ENCODE measurements at regions not wholly inside any gene's neighbourhood (a gene's known extent, or its start where the extent isn't known, plus 50 kb on each side); places are given as distances from the start of the nearest gene placed in this dataset.

DNA sequence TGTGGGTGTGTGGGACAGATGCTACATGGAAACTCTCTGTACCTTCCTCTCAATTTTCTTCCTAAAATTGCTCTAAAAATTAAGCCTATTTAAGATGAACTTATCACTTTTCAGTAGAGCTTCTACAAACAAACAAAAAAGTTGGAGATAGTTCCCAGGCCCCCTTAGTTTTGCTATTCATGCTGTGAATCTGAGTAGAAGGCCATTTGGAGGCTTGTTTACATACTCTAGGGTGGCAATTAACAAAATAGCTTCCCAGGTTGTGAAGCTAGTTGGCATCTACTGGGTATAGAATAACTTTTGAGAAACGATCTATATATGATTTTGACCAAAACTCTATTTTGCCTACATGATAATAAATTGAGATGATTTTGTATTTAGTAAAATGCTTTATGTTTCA lies 541.4 kb upstream of the B3GALT2 start:
- DNase-seq (ENCODE audit: low spot score): no peak
- H3K36me3 ChIP-seq: no peaks in the 10 kb centered on the region
- ATAC-seq (ENCODE audit: insufficient number of reproducible peaks, low FRiP score, low read depth): no peak

DNA sequence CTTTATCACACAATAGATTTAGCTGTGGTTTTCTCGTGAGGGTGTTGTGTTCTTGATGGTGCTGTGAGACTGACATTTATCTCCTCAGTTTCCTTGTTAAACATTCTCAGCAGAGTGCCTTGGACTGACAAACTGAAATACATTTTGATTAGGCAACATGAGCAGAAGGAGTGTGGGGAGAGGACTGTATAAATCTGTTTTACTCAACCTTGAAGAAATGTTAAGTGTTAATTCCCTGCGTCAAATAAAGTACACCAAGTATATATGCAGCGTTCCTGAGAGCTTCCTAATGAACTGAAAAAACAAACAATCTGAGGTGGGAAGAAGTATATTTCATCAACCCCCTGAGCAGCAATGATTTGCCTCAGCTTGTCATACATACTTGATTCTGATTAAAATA lies 540.3 kb upstream of the B3GALT2 start:
- TF ChIP-seq, protein P1, sequence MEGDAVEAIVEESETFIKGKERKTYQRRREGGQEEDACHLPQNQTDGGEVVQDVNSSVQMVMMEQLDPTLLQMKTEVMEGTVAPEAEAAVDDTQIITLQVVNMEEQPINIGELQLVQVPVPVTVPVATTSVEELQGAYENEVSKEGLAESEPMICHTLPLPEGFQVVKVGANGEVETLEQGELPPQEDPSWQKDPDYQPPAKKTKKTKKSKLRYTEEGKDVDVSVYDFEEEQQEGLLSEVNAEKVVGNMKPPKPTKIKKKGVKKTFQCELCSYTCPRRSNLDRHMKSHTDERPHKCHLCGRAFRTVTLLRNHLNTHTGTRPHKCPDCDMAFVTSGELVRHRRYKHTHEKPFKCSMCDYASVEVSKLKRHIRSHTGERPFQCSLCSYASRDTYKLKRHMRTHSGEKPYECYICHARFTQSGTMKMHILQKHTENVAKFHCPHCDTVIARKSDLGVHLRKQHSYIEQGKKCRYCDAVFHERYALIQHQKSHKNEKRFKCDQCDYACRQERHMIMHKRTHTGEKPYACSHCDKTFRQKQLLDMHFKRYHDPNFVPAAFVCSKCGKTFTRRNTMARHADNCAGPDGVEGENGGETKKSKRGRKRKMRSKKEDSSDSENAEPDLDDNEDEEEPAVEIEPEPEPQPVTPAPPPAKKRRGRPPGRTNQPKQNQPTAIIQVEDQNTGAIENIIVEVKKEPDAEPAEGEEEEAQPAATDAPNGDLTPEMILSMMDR (IDR thresholded peaks at IDR 0.05): no peak
- ATAC-seq (ENCODE audit: insufficient number of reproducible peaks, low FRiP score, low read depth): no peak

More for the DNA sequence above, 541.4 kb upstream of the B3GALT2 start:
- Histone ChIP-seq H3K27ac (no peak overlapping the region), H3K4me3 (no peak overlapping the region), H3K27me3 (replicated peaks; ENCODE audit: insufficient read depth) (no peaks in the 10 kb centered on the region), H3K9me3 (no peaks in the 10 kb centered on the region), H3K4me1 (ENCODE audit: control insufficient read depth in 1 of 2, low read depth in 2 of 2) (no peaks in the 10 kb centered on the region)
- TF ChIP-seq, protein P1 (IDR thresholded peaks at IDR 0.05): no peak

DNA sequence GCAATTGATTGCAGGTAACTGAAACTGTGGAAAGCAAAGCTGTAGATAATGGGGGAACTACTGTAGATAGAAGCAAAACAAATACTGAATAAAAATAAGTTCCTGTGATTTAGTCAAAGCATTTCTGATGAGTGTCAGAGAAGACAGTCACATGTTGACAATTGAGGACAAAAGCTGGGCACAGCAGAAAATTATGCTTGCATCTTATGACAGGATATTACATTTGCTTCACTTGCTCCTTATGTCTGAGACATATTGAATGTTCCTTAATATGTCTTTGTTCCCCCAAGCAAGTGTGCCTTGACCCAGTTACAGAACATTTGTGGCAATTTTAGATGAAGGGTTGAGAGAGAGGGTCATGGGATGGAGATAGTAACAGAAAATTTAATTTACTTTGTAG lies 526.0 kb upstream of the B3GALT2 start:
- H3K4me3 ChIP-seq: no peak overlapping the region
- no peaks in the 10 kb centered on the region for H3K9me3 ChIP-seq
- TF ChIP-seq, protein P1 (IDR thresholded peaks at IDR 0.05): no peak

More for the DNA sequence above, 540.3 kb upstream of the B3GALT2 start:
- no peak for DNase-seq (ENCODE audit: low spot score)
- H3K36me3 ChIP-seq: no peaks in the 10 kb centered on the region
- H3K9me3 ChIP-seq: no peaks in the 10 kb centered on the region
- H3K4me1 ChIP-seq (ENCODE audit: control insufficient read depth in 1 of 2, low read depth in 2 of 2): no peaks in the 10 kb centered on the region
- no peak overlapping the region for H3K27ac ChIP-seq
- H3K27me3 ChIP-seq (replicated peaks; ENCODE audit: insufficient read depth): no peaks in the 10 kb centered on the region
- no peak overlapping the region for H3K4me3 ChIP-seq

DNA sequence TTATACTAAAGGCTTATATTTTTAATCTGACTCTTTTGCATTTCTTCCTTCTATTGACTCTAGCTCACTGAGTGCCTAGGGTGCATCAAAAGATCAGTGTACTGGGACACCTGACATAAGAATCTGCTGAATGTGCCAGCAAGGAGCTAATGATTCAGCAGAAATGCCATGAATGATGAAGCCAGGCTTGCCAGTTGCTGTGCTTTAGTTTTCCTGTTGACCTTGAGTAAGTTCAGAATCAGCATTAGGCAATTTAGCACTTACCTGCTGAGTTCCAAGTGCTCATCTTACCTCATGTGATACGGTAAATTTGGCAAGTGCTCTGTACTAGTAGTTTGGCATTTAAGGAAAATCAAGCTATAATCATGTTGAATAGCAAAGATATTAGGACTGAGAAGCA lies 523.2 kb upstream of the B3GALT2 start:
- TF ChIP-seq, protein P1 (IDR thresholded peaks at IDR 0.05): no peak
- H3K9me3 ChIP-seq: no peaks in the 10 kb centered on the region
- no peaks in the 10 kb centered on the region for H3K36me3 ChIP-seq
- ATAC-seq (ENCODE audit: insufficient number of reproducible peaks, low FRiP score, low read depth): no peak
- H3K4me3 ChIP-seq: no peak overlapping the region
- no peaks in the 10 kb centered on the region for H3K27me3 ChIP-seq (replicated peaks; ENCODE audit: insufficient read depth)
- no peak for DNase-seq (ENCODE audit: low spot score)
- no peak overlapping the region for H3K27ac ChIP-seq
- H3K4me1 ChIP-seq (ENCODE audit: control insufficient read depth in 1 of 2, low read depth in 2 of 2): no peaks in the 10 kb centered on the region

More for the DNA sequence above, 526.0 kb upstream of the B3GALT2 start:
- H3K27me3 ChIP-seq (replicated peaks; ENCODE audit: insufficient read depth): no peaks in the 10 kb centered on the region
- no peaks in the 10 kb centered on the region for H3K36me3 ChIP-seq
- H3K27ac ChIP-seq: no peak overlapping the region
- ATAC-seq (ENCODE audit: insufficient number of reproducible peaks, low FRiP score, low read depth): no peak
- no peak for DNase-seq (ENCODE audit: low spot score)
- H3K4me1 ChIP-seq (ENCODE audit: control insufficient read depth in 1 of 2, low read depth in 2 of 2): no peaks in the 10 kb centered on the region

DNA sequence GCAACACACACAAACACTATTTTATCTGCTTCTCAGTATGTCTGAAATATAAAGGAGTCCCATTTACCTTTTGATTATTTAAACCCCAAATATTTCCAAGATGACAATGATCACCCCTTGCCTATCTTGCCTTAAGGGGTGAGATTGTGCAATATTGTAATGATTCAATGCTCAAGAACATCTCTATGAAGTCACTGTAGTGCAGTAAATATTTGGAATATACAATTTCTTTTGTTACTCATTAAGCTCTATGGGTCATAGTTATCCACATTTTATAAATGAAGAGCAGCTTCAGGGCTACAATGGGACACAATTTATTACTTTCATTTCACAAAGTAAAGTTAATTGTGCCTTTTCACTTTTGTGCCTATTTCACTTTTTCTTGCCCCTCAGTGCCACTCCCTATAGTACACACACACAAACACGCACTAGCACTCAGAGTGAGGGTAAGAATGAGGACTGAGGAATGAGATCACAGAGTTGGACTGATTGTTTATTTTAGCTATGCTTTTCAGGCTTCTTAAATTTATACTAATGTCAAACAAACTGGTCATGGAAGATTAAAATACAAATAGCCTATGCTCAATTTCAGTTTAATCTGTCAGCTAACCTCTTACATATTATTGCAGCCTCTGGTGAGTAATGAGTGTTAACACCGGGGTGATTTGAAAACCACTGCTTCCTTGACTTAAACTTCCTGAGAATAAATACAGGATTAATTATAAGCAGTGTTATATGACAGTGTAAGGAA lies 521.0 kb upstream of the B3GALT2 start:
- no peak for DNase-seq (ENCODE audit: low spot score)
- no peaks in the 10 kb centered on the region for H3K9me3 ChIP-seq
- ATAC-seq (ENCODE audit: insufficient number of reproducible peaks, low FRiP score, low read depth): no peak
- H3K27ac ChIP-seq: no peak overlapping the region
- TF ChIP-seq, protein P1 (IDR thresholded peaks at IDR 0.05): no peak
- no peaks in the 10 kb centered on the region for H3K27me3 ChIP-seq (replicated peaks; ENCODE audit: insufficient read depth)
- H3K36me3 ChIP-seq: no peaks in the 10 kb centered on the region
- H3K4me3 ChIP-seq: no peak overlapping the region
- H3K4me1 ChIP-seq (ENCODE audit: control insufficient read depth in 1 of 2, low read depth in 2 of 2): no peaks in the 10 kb centered on the region
